HEK293 (cell line): ENCODE measurements at regions not wholly inside any gene's neighbourhood (a gene's known extent, or its start where the extent isn't known, plus 50 kb on each side); places are given as distances from the start of the nearest gene placed in this dataset.

ENCODE experiments used
- BCL11A ChIP-seq: fragments of 450-650 bp; formaldehyde crosslinking; IDR thresholded peaks from 2 replicates; pipeline ENCODE4 v1.5.1; 2016; ENCODE audit warnings: low read depth, missing biosample characterization, missing genetic modification characterization
- CTCF ChIP-seq: fragments of 450-650 bp; formaldehyde crosslinking; IDR thresholded peaks from 2 replicates; pipeline ENCODE4 v1.5.1; 2016; ENCODE audit warnings: missing biosample characterization, missing genetic modification characterization

- no peak for TF ChIP-seq BCL11A
- no peak for TF ChIP-seq CTCF (tag by site-specific recombination)
Observed at GRCh38 chr10:78397786-78398185, 364.1 kb downstream of the RPS24 start.
